ENCODE measurements at regions not wholly inside any gene's neighbourhood (a gene's known extent, or its start where the extent isn't known, plus 50 kb on each side); places are given as distances from the start of the nearest gene placed in this dataset.
"Not testable (repeated sequence)": the region's sequence is repeated elsewhere in the genome, so short reads cannot be mapped to it uniquely, and the experiment has no call there.

GRCh38 chr9:79492092-79493009, 79.4 kb upstream of the TLE4 start:
- Mint-ChIP-seq H3K4me1 (ENCODE audit: low read depth) (no peaks in the 10 kb centered on the region), H3K36me3 (ENCODE audit: low read depth) (no peaks in the 10 kb centered on the region), H3K27me3 (no peaks in the 10 kb centered on the region), H3K4me3 (no peak overlapping the region), H3K9me3 (peaks cover 14% of the 10 kb centered on the region), H3K27ac (no peak overlapping the region)
- no peak for DNase-seq

- H3K27ac Mint-ChIP-seq; H3K36me3 Mint-ChIP-seq (ENCODE audit: low read depth); H3K4me3 Mint-ChIP-seq; H3K27me3 Mint-ChIP-seq; DNase-seq; H3K4me1 Mint-ChIP-seq (ENCODE audit: low read depth); H3K9me3 Mint-ChIP-seq: not testable (repeated sequence)
These were observed 71.4 kb upstream of the TLE4 start for GRCh38 chr9:79500196-79500864.

GRCh38 chr9:79501546-79501945, 70.2 kb upstream of the TLE4 start:
- Mint-ChIP-seq H3K4me1 (ENCODE audit: low read depth) (no peaks in the 10 kb centered on the region), H3K36me3 (ENCODE audit: low read depth) (no peaks in the 10 kb centered on the region), H3K27me3 (peaks cover 4% of the 10 kb centered on the region), H3K4me3 (no peak overlapping the region), H3K9me3 (peaks cover 3% of the 10 kb centered on the region), H3K27ac (no peak overlapping the region)
- no peak for DNase-seq

- no peaks in the 10 kb centered on the region for H3K27me3 Mint-ChIP-seq
- no peak overlapping the region for H3K27ac Mint-ChIP-seq
- H3K4me3 Mint-ChIP-seq: no peak overlapping the region
- no peaks in the 10 kb centered on the region for H3K4me1 Mint-ChIP-seq (ENCODE audit: low read depth)
- DNase-seq: no peak
- no peaks in the 10 kb centered on the region for H3K36me3 Mint-ChIP-seq (ENCODE audit: low read depth)
- no peaks in the 10 kb centered on the region for H3K9me3 Mint-ChIP-seq
These were observed 64.0 kb upstream of the TLE4 start for GRCh38 chr9:79507801-79508200.

GRCh38 chr9:79512251-79512650, 59.5 kb upstream of the TLE4 start:
- no peak overlapping the region for H3K4me3 Mint-ChIP-seq
- no peaks in the 10 kb centered on the region for H3K9me3 Mint-ChIP-seq
- peaks cover 4% of the 10 kb centered on the region for H3K27me3 Mint-ChIP-seq
- no peaks in the 10 kb centered on the region for H3K36me3 Mint-ChIP-seq (ENCODE audit: low read depth)
- no peaks in the 10 kb centered on the region for H3K4me1 Mint-ChIP-seq (ENCODE audit: low read depth)
- no peak for DNase-seq
- H3K27ac Mint-ChIP-seq: no peak overlapping the region
